Activated T-cell treated with anti-CD3 and anti-CD28 coated beads for 4 hours (primary cell): ENCODE measurements at regions not wholly inside any gene's neighbourhood (a gene's known extent, or its start where the extent isn't known, plus 50 kb on each side); places are given as distances from the start of the nearest gene placed in this dataset.
"Not testable (repeated sequence)": the region's sequence is repeated elsewhere in the genome, so short reads cannot be mapped to it uniquely, and the experiment has no call there.

Source experiments
- DNase-seq: peaks from one replicate; pipeline ENCODE4 v3.0.0-alpha.2; 2020

DNA sequence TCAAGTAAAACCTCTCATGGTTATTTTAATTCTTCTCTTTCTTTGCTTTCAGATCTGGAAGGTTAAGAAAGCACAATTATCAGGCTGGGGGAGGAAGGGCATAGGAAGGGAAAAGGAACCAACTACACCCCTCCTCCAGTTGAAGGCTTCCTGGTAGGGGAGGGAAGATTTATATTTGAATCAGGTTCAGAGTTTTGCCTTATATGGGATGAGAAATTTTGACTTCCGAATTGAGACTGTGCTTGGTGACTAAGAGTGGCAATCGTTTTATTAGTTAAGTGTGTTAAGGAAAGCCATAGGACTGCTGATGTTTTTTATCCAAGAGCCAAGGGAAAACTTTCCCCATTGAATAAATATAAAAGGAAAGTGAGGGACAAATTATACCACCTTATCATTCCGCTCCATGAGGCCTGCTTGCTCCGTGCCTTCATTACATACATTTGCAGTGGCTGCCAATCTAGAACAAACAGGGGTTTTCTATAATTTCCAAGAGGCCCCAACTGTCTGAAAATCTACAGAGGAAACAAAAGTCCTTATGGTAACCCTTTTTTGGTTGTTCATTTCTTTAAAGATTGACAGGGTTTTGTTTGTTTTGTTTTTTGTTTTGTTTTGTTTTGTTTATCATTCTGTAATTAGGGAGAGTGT is 115.7 kb upstream of the EPB41L4A start:
- DNase-seq: no peak

DNA sequence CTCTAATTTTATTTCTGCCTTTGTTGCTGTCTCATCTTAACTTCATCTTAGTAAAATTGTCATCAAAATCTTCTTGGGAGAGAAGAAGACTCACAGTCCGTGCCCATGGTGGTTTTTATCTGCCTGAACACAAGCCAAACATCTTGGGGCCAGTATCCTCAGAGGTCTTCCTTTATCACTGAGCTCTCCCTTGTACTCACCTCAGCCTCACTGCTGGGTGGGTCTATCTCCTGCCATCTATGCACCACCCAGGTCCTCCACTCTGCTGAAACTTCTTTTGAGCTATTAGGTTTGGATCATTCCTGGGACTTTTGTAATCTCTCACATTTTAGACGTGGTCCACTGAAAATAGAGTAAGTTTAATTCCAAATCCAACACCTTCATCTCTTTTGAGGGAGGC is 116.3 kb upstream of the EPB41L4A start:
- DNase-seq: no peak

DNA sequence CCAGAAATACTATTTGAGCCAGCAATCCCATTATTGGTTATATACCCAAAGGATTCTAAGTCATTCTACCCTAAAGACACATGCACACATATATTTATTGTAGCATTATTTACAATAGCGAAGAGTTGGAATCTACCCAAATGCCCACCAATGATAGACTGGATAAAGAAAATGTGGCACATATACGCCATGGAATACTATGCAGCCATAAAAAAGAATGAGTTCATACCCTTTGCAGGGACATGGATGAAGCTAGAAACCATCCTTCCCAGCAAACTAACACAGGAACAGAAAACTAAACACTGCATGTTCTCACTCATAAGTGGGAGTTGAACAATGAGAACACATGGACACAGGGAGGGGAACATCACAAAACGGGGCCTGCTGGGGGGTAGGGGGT is 125.5 kb upstream of the EPB41L4A start:
- DNase-seq: not testable (repeated sequence)

DNA sequence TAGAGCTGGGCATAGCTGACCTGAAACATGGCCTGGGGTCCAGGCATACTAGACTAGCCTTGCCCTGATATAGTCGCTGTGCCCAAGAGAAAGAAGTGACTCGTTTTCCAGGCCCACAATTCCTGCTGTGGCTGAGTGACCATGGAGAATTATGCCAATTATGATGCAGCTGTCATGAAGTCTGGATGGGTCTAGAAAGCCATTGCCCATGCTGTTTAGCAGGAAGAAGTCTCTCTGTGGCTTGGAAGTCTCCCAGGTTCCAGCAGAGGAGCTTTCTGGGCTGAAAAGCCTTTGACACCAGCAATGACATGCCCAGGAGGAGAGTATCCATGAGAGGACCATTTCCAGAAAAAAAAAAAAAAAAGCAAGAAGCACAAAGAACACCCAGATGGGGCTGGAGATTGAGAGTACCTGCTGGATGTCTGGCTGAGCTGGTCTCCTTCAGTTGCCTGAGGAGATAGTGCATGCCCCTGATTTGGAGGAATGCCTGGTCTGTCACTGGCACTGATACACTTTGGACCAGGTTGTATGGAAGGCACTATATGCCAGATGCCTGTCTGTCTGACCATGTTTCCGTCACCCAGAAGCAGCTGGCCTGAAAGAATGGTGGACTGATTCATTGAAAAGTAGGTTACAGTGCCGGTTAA is 128.0 kb upstream of the EPB41L4A start:
- no peak for DNase-seq

DNA sequence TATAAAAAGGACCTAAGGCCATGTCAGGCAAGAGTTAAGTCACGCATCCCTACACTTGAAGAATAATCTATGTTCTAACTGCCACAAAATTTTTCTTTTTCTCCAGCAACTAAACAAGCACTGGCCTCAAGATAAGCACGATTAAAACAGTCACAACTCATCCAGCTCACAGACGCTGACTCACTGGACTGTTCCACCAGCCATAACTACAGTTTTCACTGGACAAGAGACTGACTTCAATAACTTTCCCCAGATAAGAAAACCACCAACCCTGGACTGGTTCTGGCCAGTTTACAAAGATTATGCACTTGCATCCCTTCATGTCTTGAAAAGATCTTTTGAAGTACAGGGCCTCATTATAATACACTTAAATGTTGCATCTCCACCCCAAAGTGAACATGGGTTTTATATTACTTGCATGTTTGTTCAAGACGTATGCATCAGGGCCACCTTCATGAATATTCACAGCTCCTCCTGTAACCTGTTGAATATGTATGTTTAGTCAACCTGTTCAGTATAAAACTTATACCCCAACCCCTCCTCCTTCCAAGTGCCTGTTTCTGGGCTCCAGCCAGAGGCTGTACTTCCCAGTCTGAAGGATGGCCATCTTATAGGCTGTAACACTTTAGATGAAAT is 129.3 kb upstream of the EPB41L4A start:
- no peak for DNase-seq

DNA sequence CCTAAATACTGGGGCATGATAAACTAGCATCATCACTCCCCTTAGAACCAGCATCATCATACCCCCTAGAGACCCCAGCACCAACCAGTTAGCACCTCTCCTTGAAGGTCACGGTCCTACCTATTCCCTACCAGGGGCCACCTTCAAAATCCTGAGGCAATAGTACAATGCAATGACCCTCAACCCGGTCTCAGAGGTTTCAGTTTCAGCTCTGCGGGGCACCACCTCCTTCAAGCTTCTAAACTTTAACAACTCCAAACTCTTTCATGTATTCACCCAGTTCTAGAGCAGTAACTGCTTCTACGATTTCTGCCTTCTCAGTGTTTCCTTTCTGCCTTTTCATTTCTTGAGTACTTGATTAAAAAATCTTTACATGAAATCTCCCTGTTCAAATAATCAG is 130.1 kb upstream of the EPB41L4A start:
- DNase-seq: no peak

DNA sequence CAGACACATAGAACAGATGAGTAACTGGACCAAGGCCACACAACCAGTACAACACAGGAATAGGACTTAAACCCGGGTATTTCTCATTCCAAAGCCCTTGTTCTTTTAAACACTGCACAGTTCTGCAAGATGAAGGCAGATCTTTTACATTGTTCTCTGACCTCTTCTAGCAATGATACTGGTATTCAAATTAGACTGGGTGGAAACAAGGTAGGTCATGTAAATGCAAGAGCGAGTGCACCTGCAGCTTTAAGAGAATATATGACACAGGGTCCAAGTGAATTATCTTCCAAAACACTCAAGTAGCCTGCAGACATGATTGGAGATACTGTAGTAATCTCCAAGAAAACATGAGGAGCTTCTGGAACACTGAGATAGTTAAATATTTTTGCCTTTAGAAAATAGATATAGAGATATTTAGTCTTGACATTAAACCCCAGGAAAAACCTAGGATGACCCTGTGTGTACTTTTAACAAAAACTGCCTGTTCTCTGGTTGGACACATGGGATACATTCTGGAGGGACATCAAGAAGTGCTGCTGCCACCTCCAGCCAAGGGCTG is 130.6 kb upstream of the EPB41L4A start:
- no peak for DNase-seq

DNA sequence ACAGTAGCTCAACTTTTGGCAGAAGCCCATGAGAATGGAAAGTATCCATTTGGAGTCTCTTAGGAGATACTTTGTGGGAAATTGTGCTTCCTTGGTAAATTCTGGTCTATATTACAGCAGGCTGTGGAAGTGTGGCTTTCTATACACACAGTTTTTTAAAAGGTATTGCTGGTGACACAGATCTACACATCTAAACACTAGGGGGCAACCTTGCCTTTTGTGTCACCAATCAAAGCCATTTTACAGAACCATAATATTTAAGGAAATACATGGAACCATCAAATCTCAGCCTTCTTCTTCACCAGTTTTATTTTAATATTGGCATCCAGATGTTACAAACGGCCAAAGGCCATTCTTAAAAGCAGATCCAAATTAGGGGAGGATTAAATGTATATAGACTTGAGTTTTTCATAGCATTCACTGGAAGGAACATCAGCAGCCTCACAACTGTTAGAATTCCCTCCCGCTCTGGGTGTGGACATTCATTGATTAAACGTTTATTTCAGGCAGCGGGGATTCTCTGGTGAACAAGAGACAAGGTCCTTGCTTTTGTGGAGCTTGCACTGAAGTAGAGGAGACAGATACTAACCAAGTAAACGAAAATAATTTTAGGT is 132.4 kb upstream of the EPB41L4A start:
- DNase-seq: peak; percentile 8

DNA sequence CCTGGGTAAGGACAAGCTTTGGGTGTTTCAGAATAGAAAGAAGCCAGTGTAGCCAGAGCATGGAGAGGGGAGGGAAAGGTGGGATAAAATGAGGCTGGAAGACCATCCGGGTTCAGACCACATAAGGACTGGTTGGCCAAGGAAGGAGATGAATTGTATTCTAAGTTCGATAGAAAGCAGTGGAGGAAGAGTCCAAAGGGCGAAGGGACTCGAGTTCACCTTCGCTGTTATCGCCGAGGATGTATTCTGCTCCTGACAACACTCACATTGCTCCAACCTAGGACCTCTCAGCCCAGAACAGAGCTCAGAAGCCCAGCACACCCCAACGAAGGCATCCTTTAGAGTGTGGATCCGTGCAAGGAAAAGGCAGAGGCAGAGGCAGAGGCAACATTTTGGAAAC is 133.1 kb upstream of the EPB41L4A start:
- no peak for DNase-seq

DNA sequence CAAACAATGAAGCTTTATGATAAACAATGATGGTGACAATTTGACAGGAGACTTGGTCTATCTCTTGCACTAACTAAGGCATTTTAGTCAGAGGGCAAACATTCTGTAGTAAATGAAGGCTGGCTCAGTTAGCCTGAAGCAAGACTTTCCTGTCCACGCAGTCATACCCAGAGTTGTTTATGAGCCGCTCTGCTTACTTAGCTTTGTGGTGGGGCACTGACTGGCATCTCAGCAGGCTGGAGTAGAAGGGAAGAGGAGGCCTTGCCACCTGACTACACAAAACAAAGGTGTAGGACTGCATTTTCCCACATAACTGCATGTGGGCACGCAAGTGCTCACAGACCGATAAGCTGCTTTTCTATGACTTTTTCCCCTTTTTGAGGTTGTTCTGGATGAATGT is 133.7 kb upstream of the EPB41L4A start:
- no peak for DNase-seq

DNA sequence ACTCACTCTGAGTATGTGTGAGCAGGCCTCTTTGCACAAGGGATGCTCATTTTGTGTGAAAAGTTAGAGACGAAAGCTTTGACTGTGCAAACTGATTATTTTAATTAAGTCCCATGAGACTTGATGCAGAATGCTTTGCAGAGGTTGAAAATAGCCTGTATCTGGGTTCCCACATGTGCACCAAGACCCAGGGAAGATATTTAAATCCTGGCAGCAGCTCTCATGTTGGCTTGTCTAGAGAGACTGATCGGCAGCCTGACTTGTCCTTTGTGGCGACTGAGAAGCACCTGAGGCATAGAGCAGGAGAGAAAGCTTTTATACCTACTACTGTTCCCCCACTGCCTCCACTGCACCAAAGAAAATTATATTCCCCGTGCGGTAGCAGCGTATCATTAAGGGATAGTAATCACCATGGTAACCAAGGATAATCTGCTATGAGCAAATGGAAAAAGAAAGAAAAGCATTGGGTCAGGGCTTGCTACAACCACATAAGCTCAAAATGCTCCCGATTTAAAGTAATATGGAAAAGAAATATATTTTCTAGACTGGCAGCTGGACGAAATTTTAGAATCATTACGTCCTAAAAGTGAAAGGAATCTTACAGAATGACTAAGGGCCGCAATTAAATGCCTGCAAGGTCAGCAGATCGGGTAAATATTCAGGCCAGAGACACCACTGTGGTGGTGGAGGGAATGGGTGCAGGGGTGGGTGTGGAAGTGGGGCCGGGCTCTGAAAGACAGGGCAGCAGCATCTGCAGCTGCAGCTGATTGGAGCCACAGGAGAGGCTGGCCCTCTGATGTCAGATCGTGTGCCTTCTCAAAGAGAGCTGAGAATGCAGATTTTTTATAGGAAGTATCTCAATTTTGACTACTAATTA is 135.3 kb upstream of the EPB41L4A start:
- no peak for DNase-seq

DNA sequence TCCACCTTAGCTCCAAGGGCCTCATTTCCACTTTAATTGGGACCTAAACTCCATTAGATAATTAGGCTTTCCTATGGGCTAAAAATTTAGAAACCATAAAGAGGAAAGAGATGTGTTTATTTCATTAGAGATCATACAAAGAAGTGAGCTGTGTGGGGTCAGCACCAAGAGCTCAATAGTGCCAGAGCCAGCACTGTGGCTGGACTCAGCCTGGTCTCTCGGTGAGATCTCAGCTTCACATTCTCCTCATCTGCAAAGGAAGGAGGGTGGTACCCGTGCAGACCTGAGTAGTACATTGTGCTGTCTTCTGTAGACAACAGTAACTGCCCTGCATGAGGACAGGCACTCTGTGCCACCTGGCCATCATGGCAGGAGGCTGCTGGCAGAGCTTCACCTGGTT is 136.1 kb upstream of the EPB41L4A start:
- no peak for DNase-seq

DNA sequence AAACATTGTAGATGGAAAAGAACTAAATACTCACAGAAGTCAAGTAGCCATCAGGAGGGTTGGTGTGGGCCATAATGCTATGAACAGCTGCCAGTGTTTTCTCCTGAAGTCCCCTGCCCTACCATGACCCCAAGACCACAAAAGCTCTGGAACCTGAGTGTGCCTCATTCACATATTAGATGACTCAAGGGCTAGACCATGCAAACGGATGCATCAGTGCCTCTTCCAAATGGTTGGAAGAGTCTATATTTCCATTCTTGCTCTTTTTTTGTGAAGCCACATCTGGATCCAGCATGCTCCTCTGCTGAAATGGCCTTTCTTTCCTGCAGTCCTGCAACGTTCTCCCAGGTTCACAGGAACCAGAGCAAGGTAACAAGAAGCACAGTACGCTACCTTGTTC is 136.6 kb upstream of the EPB41L4A start:
- no peak for DNase-seq

DNA sequence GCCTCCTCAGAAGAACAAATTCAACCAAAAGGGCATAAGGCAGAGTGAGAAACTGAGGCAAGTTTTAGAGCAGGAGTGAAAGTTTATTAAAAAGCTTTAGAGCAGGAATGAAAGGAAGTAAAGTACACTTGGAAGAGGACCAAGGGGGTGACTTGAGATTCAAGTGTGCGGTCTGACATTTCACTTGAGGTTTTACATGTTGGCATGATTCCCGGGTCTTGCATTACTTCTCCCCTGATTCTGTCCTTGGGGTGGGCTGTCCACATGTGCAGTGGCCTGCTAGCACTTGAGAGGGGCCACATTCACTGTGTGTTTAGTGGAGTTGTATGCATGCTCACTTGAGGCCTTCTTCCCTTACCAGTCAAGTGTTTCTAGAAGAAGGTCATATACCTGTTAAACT is 140.4 kb upstream of the EPB41L4A start:
- not testable (repeated sequence) for DNase-seq

DNA sequence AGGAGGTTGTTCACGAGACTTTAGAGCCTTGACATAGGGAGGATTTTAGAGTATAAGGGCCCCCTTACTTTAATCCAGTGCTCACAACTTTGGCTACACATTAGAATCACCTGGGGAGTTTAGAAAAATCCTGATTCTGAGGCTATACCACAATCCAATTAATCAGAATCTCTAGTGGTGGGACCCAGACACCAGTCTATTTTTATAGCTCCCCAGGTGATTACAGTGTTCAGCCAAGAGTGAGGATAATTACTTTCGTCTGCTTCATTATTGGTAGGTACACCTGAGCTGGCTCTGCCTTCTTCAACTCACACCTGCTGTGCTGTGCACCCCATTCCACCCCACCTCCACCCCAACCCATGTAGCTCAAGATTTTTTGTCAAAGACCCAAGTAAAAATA is 141.3 kb upstream of the EPB41L4A start:
- DNase-seq: no peak

DNA sequence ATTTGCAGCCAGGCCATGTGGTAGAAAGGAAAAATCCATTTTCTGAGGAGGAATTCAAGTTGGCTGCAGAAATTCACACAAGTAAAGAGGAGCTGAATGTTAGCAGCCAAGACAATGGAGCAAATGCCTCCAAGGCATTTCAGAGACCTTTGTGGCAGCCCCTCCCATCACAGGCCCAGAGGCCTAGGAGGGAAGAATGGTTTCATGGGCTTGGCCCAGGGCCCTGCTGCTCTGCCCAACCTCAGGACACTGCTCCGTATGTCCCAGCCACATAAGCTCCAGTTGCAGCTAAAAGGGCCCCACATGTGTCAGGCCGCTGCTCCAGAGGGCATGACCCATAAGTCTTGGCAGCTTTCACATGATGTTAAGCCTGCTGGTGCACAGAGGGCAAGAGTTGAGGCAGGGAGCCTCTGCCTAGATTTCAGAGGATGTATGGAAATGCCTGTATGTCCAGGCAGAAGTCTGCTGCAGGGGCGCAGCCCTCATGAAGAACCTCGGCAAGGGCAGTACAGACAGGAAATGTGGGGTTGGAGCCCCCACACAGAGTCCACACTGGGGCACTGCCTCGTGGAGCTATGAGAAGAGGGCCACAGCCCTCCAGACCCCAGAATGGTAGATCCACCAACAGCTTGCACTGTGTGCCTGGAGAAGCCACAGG is 144.2 kb upstream of the EPB41L4A start:
- no peak for DNase-seq

DNA sequence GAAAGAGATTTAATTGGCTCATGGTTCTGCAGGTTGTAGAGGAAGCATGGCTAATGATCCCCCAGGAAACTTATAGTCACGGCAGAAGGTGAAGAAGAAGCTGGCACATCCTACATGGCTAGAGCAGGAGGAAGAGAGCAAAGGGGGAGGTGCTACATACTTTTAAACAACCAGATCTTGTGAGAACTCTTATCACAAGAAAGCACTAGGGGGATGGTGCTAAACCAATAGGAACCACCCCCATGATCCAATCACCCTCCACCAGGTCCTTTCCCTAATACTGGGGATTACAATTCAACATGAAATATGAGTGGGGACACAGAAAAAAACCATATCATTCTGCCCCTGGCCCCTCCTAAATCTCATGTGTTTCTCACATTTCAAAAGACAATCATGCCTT is 147.2 kb upstream of the EPB41L4A start:
- DNase-seq: no peak

DNA sequence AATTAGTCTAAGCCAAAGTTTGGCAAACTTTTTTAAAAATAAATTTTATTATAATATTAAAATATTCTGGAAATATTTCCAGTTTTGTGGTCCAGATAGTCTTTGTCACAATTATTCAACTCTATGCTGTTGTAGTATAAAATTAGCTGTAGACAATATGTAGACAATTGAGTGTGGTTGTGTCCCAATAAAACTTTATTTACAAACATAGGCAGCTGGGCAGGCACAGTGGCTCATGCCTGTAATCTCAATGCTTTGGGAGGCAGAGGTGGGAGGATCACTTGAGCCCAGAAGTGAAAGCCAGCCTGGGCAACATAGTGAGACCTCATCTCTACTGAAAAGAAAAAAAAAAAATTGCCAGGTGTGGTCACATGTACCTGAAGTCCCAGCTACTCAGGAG is 150.5 kb upstream of the EPB41L4A start:
- DNase-seq: no peak

DNA sequence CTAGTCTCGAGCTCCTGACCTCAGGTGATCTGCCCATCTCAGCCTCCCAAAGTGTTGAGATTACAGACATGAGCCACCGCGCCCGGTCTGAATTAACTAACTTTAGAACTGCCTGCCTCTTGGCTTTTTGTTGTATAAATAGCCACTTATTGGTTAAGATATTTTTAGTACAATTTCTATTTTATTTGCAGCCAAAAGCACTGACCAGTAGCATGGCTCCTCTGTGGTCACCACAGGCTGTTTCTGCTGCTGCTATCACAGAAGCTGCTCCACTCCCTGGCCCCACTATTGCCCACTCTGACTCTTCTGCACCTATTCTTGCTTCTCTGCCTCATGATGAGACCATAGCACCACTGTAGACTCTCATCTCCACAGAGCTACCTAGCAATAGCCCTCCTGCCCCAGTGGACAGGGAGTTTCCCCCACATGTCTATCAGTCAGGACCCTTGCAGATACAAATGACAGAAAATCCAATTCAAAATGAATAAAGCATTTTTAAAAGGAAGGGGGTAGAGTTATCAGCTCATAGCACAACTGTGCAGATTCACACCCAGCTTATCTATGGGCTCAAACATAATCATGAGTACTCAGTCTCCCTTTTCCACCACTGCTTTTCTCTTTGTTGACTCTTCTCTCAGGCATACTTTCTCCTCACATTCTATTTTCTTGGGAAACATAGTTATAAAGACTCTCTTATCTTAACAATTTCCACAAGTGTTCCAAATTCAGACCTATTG is 151.8 kb upstream of the EPB41L4A start:
- DNase-seq: no peak

DNA sequence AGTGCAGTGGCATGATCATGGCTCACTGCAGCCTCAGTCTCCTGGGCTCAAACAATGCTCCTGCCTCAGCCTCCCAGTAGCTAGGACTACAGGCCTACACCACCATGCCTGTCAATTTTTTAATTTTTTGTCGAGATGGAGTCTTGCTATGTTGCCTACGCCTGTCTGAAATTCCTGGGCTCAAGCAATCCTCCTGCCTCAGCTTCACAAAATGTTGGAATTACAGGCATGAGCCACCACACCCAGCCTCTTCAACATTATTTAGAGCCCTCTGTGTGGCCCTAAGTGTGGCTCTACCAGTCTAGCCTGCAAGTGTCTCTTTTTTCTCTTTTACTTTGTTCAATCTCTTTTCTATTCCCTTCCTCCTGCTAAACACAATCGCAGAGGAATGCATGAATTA is 154.4 kb upstream of the EPB41L4A start:
- no peak for DNase-seq

DNA sequence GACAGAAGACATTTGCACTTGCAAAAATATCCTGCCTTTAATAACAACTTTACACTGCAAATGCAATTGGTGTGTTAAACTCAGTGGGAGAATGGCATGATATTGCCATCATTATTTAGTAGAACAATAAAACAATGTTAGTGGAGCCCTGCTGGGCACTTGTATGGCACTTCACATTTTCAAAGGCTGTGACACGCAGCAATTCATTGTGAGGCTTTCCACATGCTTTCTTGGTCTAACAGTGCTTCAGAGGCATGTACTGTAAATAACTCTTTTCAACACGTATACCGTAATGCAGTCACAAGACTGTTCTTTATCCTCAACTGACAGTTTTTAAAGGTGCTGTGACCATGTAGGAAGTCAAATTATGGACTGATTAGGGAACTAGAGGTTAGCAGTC is 155.5 kb upstream of the EPB41L4A start:
- no peak for DNase-seq
